Medulla oblongata (tissue), 1 donor: ENCODE measurements at regions not wholly inside any gene's neighbourhood (a gene's known extent, or its start where the extent isn't known, plus 50 kb on each side); places are given as distances from the start of the nearest gene placed in this dataset.
"Not testable (repeated sequence)": the region's sequence is repeated elsewhere in the genome, so short reads cannot be mapped to it uniquely, and the experiment has no call there.

ENCODE experiments used
- DNase-seq: peaks from one replicate; pipeline ENCODE4 v3.0.0-alpha.2; 2015; ENCODE audit errors: extremely low spot score

GRCh38 chr13:68948586-68948985 lies 1159.0 kb upstream of the ATXN8OS start:
- DNase-seq, result no peak

GRCh38 chr13:68944272-68944671 lies 1163.4 kb upstream of the ATXN8OS start:
- DNase-seq, result no peak

- DNase-seq, result no peak
These were observed 1167.6 kb upstream of the ATXN8OS start for GRCh38 chr13:68940049-68940448.

- no peak for DNase-seq
These were observed 1169.0 kb upstream of the ATXN8OS start for GRCh38 chr13:68938639-68939038.

GRCh38 chr13:68929075-68929745 lies 1178.4 kb upstream of the ATXN8OS start:
- no peak for DNase-seq

- peak; percentile 40 for DNase-seq
These were observed 1180.1 kb upstream of the ATXN8OS start for GRCh38 chr13:68927387-68928026.

GRCh38 chr13:68923995-68924394 lies 1183.6 kb upstream of the ATXN8OS start:
- DNase-seq, result no peak

GRCh38 chr13:68908879-68909278 lies 1198.7 kb upstream of the ATXN8OS start:
- DNase-seq, result no peak

- no peak for DNase-seq
These were observed 1202.4 kb upstream of the ATXN8OS start for GRCh38 chr13:68905186-68905585.

- no peak for DNase-seq
These were observed 1210.2 kb upstream of the ATXN8OS start for GRCh38 chr13:68897331-68897928.

- no peak for DNase-seq
These were observed 1211.9 kb upstream of the ATXN8OS start for GRCh38 chr13:68895696-68896095.

- DNase-seq, result not testable (repeated sequence)
These were observed 1213.9 kb upstream of the ATXN8OS start for GRCh38 chr13:68893721-68894120.

- not testable (repeated sequence) for DNase-seq
These were observed 1215.0 kb upstream of the ATXN8OS start for GRCh38 chr13:68892596-68892995.

- not testable (repeated sequence) for DNase-seq
These were observed 1217.5 kb upstream of the ATXN8OS start for GRCh38 chr13:68890101-68890500.

GRCh38 chr13:68888832-68889231 lies 1218.8 kb upstream of the ATXN8OS start:
- no peak for DNase-seq

GRCh38 chr13:68872338-68872737 lies 1235.3 kb upstream of the ATXN8OS start:
- no peak for DNase-seq

- DNase-seq, result no peak
These were observed 1256.6 kb upstream of the ATXN8OS start for GRCh38 chr13:68851026-68851425.

GRCh38 chr13:68850160-68850559 lies 1257.5 kb upstream of the ATXN8OS start:
- DNase-seq, result no peak

GRCh38 chr13:68846663-68847062 lies 1261.0 kb upstream of the ATXN8OS start:
- no peak for DNase-seq

GRCh38 chr13:68834375-68834774 lies 1273.3 kb upstream of the ATXN8OS start:
- no peak for DNase-seq

- no peak for DNase-seq
These were observed 1290.9 kb upstream of the ATXN8OS start for GRCh38 chr13:68816715-68817114.

GRCh38 chr13:68813180-68813796 lies 1294.3 kb upstream of the ATXN8OS start:
- DNase-seq, result no peak

GRCh38 chr13:68810660-68811059 lies 1297.0 kb upstream of the ATXN8OS start:
- DNase-seq, result no peak
